GM10266 (cell line): ENCODE measurements at regions not wholly inside any gene's neighbourhood (a gene's known extent, or its start where the extent isn't known, plus 50 kb on each side); places are given as distances from the start of the nearest gene placed in this dataset.

Source experiments
- DNase-seq: peaks from one replicate; pipeline ENCODE4 v3.0.0; 2012; ENCODE audit errors: extremely low spot score
- CTCF ChIP-seq: IDR thresholded peaks from 2 replicates; pipeline ENCODE4 v1.5.1; 2012; ENCODE audit warnings: mild to moderate bottlenecking, low read depth; ENCODE audit not compliant: control insufficient read depth, insufficient read depth; ENCODE audit errors: missing control alignments

- no peak for TF ChIP-seq CTCF
- no peak for DNase-seq
These were observed 117.6 kb upstream of the ARRDC3 start for GRCh38 chr5:91500758-91501157.

- peak; percentile 19 for DNase-seq
- TF ChIP-seq CTCF = peak; percentile 23
These were observed 116.9 kb upstream of the ARRDC3 start for GRCh38 chr5:91499943-91500531.

GRCh38 chr5:91495699-91496098 lies 112.6 kb upstream of the ARRDC3 start:
- no peak for TF ChIP-seq CTCF
- DNase-seq = no peak

GRCh38 chr5:91494447-91494996 lies 111.4 kb upstream of the ARRDC3 start:
- no peak for TF ChIP-seq CTCF
- no peak for DNase-seq

GRCh38 chr5:91493086-91493485 lies 110.0 kb upstream of the ARRDC3 start:
- no peak for DNase-seq
- no peak for TF ChIP-seq CTCF

GRCh38 chr5:91491229-91491628 lies 108.1 kb upstream of the ARRDC3 start:
- no peak for DNase-seq
- no peak for TF ChIP-seq CTCF

- DNase-seq = no peak
- TF ChIP-seq CTCF = no peak
These were observed 107.2 kb upstream of the ARRDC3 start for GRCh38 chr5:91490316-91490715.
